MM.1S (cell line): ENCODE measurements at regions not wholly inside any gene's neighbourhood (a gene's known extent, or its start where the extent isn't known, plus 50 kb on each side); places are given as distances from the start of the nearest gene placed in this dataset.

Experiments used
- EZH2 ChIP-seq: fragments of 300-600 bp; sonication (generic); optimal IDR thresholded peaks from 2 replicates; pipeline ENCODE3; 2017; ENCODE audit warnings: low read depth, mild to moderate bottlenecking, antibody characterized with exemption, low read length, mixed read lengths
- EZH2phosphoT487 ChIP-seq: fragments of 300-600 bp; sonication (generic); IDR thresholded peaks from 2 replicates; pipeline ENCODE4 v1.6.1; 2018; ENCODE audit warnings: antibody characterized with exemption, low read length
- TF ChIP-seq, protein P1 (sequence below): fragments of 300-600 bp; sonication (generic); IDR thresholded peaks from 2 replicates; pipeline ENCODE4 v1.5.1; 2016; ENCODE audit warnings: antibody characterized with exemption, low read length, mixed read lengths

GRCh38 chr2:55114597-55114996 is 64.3 kb upstream of the RTN4 start:
- TF ChIP-seq, protein P1, sequence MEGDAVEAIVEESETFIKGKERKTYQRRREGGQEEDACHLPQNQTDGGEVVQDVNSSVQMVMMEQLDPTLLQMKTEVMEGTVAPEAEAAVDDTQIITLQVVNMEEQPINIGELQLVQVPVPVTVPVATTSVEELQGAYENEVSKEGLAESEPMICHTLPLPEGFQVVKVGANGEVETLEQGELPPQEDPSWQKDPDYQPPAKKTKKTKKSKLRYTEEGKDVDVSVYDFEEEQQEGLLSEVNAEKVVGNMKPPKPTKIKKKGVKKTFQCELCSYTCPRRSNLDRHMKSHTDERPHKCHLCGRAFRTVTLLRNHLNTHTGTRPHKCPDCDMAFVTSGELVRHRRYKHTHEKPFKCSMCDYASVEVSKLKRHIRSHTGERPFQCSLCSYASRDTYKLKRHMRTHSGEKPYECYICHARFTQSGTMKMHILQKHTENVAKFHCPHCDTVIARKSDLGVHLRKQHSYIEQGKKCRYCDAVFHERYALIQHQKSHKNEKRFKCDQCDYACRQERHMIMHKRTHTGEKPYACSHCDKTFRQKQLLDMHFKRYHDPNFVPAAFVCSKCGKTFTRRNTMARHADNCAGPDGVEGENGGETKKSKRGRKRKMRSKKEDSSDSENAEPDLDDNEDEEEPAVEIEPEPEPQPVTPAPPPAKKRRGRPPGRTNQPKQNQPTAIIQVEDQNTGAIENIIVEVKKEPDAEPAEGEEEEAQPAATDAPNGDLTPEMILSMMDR = no peak
- TF ChIP-seq EZH2 = no peak
- no peak for TF ChIP-seq EZH2phosphoT487
